Liver (tissue), 8 donors: ENCODE measurements at regions not wholly inside any gene's neighbourhood (a gene's known extent, or its start where the extent isn't known, plus 50 kb on each side); places are given as distances from the start of the nearest gene placed in this dataset.

Experiments used
- DNase-seq: peaks from one replicate; pipeline ENCODE4 v3.0.0-alpha.2; 2017; ENCODE audit warnings: low spot score
- H3K27ac ChIP-seq, 2 donors: one replicate each; pipeline ENCODE4 v1.7.0; 2013; ENCODE audit warnings: inconsistent platforms in 2 of 2, low read length in 2 of 2, control low read depth in 1 of 2, low read depth in 1 of 2, mild to moderate bottlenecking in 1 of 2
- H3K27me3 ChIP-seq, 4 donors: one replicate each; pipeline versions ENCODE4 v1.6.1 to v1.7.0; 2013; ENCODE audit warnings: low read length in 3 of 4, inconsistent platforms in 1 of 4, mild to moderate bottlenecking in 1 of 4, moderate library complexity in 1 of 4; ENCODE audit not compliant: control insufficient read depth in 4 of 4, insufficient read depth in 4 of 4
- H3K36me3 ChIP-seq, 4 donors: one replicate each; pipeline versions ENCODE4 v1.6.1 to v1.7.0; 2013; ENCODE audit warnings: low read length in 3 of 4, mild to moderate bottlenecking in 3 of 4, low read depth in 1 of 4, moderate library complexity in 1 of 4; ENCODE audit not compliant: control insufficient read depth in 4 of 4, insufficient read depth in 3 of 4
- H3K4me1 ChIP-seq, 4 donors: one replicate each; pipeline versions ENCODE4 v1.6.1 to v1.7.0; 2013; ENCODE audit warnings: low read length in 3 of 4, mild to moderate bottlenecking in 3 of 4, moderate library complexity in 1 of 4; ENCODE audit not compliant: control insufficient read depth in 4 of 4, insufficient read depth in 4 of 4
- H3K4me3 ChIP-seq, 3 donors: one replicate each; pipeline versions ENCODE4 v1.6.1 to v1.7.0; 2013; ENCODE audit warnings: low read length in 3 of 3, control low read depth in 1 of 3, low read depth in 1 of 3, mild to moderate bottlenecking in 1 of 3
- H3K9ac ChIP-seq, 2 donors: one replicate each; pipeline ENCODE4 v1.7.0; 2013; ENCODE audit warnings: low read length in 2 of 2, mild to moderate bottlenecking in 2 of 2, moderate library complexity in 2 of 2, control low read depth in 1 of 2, low read depth in 1 of 2
- H3K9me3 ChIP-seq, 4 donors: one replicate each; pipeline versions ENCODE4 v1.6.1 to v1.7.0; 2013; ENCODE audit warnings: low read length in 3 of 4; ENCODE audit not compliant: control insufficient read depth in 4 of 4
- ATF3 ChIP-seq: IDR thresholded peaks from 2 replicates; pipeline ENCODE4 v1.6.1; 2016; ENCODE audit warnings: antibody characterized with exemption
- CTCF ChIP-seq: fragments of 150-350 bp; IDR thresholded peaks from 2 replicates; pipeline ENCODE4 v1.5.1; 2017; ENCODE audit warnings: improper control_type of control experiment, low read depth, low read length; ENCODE audit not compliant: missing input control
- EGR1 ChIP-seq, 2 donors: IDR thresholded peaks; 2 replicates each; pipeline ENCODE4 v1.6.1; 2016 to 2018; ENCODE audit warnings: antibody characterized with exemption in 2 of 2, low read depth in 2 of 2
- FOXA1 ChIP-seq: IDR thresholded peaks from 2 replicates; pipeline ENCODE4 v1.6.1; 2016; ENCODE audit warnings: antibody characterized with exemption
- FOXA2 ChIP-seq: IDR thresholded peaks from 2 replicates; pipeline ENCODE4 v1.6.1; 2016; ENCODE audit warnings: antibody characterized with exemption
- GABPA ChIP-seq, 2 donors: IDR thresholded peaks in 1 of 2; conservative IDR thresholded peaks in 1 of 2; 2 replicates each; pipeline ENCODE4 v1.6.1; 2016; ENCODE audit warnings: antibody characterized with exemption in 2 of 2, mild to moderate bottlenecking in 1 of 2, moderate library complexity in 1 of 2
- HNF4A ChIP-seq, 2 donors: conservative IDR thresholded peaks; 2 replicates each; pipeline ENCODE4 v1.6.1; 2016; ENCODE audit warnings: antibody characterized with exemption in 2 of 2, mild to moderate bottlenecking in 2 of 2
- HNF4G ChIP-seq: IDR thresholded peaks from 2 replicates; pipeline ENCODE4 v1.6.1; 2016; ENCODE audit warnings: antibody characterized with exemption
- JUND ChIP-seq, 2 donors: IDR thresholded peaks; 2 replicates each; pipeline ENCODE4 v1.6.1; 2016; ENCODE audit warnings: antibody characterized with exemption in 2 of 2
- NR2F2 ChIP-seq: IDR thresholded peaks from 2 replicates; pipeline ENCODE4 v1.6.1; 2016; ENCODE audit warnings: antibody characterized with exemption
- RAD21 ChIP-seq, 2 donors: IDR thresholded peaks; 2 replicates each; pipeline ENCODE4 v1.6.1; 2016; ENCODE audit warnings: antibody characterized with exemption in 2 of 2, mild to moderate bottlenecking in 2 of 2
- REST ChIP-seq: IDR thresholded peaks from 2 replicates; pipeline ENCODE4 v1.6.1; 2016; ENCODE audit warnings: antibody characterized with exemption, mild to moderate bottlenecking
- RXRA ChIP-seq, 2 donors: IDR thresholded peaks; 2 replicates each; pipeline ENCODE4 v1.6.1; 2017 to 2018; ENCODE audit warnings: antibody characterized with exemption in 2 of 2, mild to moderate bottlenecking in 1 of 2
- SP1 ChIP-seq: IDR thresholded peaks from 2 replicates; pipeline ENCODE4 v1.6.1; 2018; ENCODE audit warnings: antibody characterized with exemption, mild to moderate bottlenecking
- TAF1 ChIP-seq: conservative IDR thresholded peaks from 2 replicates; pipeline ENCODE4 v1.6.1; 2016; ENCODE audit warnings: antibody characterized with exemption, mild to moderate bottlenecking
- YY1 ChIP-seq: IDR thresholded peaks from 2 replicates; pipeline ENCODE4 v1.6.1; 2016; ENCODE audit warnings: antibody characterized with exemption, mild to moderate bottlenecking
- ZBTB33 ChIP-seq: IDR thresholded peaks from 2 replicates; pipeline ENCODE4 v1.6.1; 2016; ENCODE audit warnings: antibody characterized with exemption
- WGBS: extraction: QIAGEN DNeasy Blood & Tissue Kit; methylation state at CpG from one replicate; pipeline ENCODE4 v1.1.7; 2013; 5-methylcytosine and 5-hydroxymethylcytosine counted together
- TF ChIP-seq, protein P1 (sequence below): IDR thresholded peaks from 2 replicates; pipeline ENCODE4 v1.6.1; 2016; ENCODE audit warnings: antibody characterized with exemption
- donor health status: healthy.
- donor health status: healthy.
- donor health status: healthy.
- donor health status: healthy.
- donor health status: healthy.

- TF ChIP-seq TAF1, result no peak
- no peak for TF ChIP-seq HNF4A (conservative IDR thresholded peaks at IDR 0.05)
- no peak for TF ChIP-seq GABPA (IDR thresholded peaks at IDR 0.05 in 1 of 2, conservative IDR thresholded peaks at IDR 0.05 in 1 of 2)
- TF ChIP-seq RAD21 (IDR thresholded peaks at IDR 0.05), result no peak
- no peak for TF ChIP-seq RXRA (IDR thresholded peaks at IDR 0.05)
- no peak for TF ChIP-seq ATF3
- TF ChIP-seq, protein P1, sequence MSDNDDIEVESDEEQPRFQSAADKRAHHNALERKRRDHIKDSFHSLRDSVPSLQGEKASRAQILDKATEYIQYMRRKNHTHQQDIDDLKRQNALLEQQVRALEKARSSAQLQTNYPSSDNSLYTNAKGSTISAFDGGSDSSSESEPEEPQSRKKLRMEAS, result no peak
- TF ChIP-seq JUND (IDR thresholded peaks at IDR 0.05), result no peak
- no peak for TF ChIP-seq SP1
- TF ChIP-seq ZBTB33, result no peak
- TF ChIP-seq NR2F2, result no peak
- no peak for TF ChIP-seq FOXA2
- no peak for TF ChIP-seq EGR1 (IDR thresholded peaks at IDR 0.05; ENCODE audit: low read depth in 2 of 2)
- TF ChIP-seq CTCF, result no peak
- no peak for TF ChIP-seq YY1
- TF ChIP-seq REST, result no peak
- no peak for TF ChIP-seq FOXA1
- TF ChIP-seq HNF4G, result no peak
- 72% methylated on average over 4 of the region's 4 CpGs for WGBS
- no peaks in the 10 kb centered on the region for H3K36me3 ChIP-seq
These were observed 311.2 kb upstream of the PRR16 start for GRCh38 chr5:120152931-120153330.

More at GRCh38 chr5:120152931-120153330, 311.2 kb upstream of the PRR16 start:
- H3K27ac ChIP-seq, result no peak overlapping the region
- no peaks in the 10 kb centered on the region for H3K27me3 ChIP-seq
- no peak for DNase-seq
- peaks cover 0 to 4% (median 0%) of the 10 kb centered on the region in 4 donors for H3K4me1 ChIP-seq
- no peak overlapping the region for H3K9ac ChIP-seq
- no peaks in the 10 kb centered on the region for H3K9me3 ChIP-seq
- no peak overlapping the region for H3K4me3 ChIP-seq
